GM11168 (cell line): ENCODE measurements at regions not wholly inside any gene's neighbourhood (a gene's known extent, or its start where the extent isn't known, plus 50 kb on each side); places are given as distances from the start of the nearest gene placed in this dataset.

Experiments used
- in situ Hi-C: fragments of 300-500 bp; cut with MboI; formaldehyde crosslinking; loops from one replicate; pipeline ENCODE4 v1.12.0; 2022; ENCODE audit warnings: low sequenced_read_pairs; ENCODE audit not compliant: unreplicated experiment

- in situ Hi-C loops: no loop called here
These were observed 277.5 kb downstream of the ALG10 start for GRCh38 chr12:34299802-34300193.

- in situ Hi-C loops: no loop called here
These were observed 278.3 kb downstream of the ALG10 start for GRCh38 chr12:34300376-34301250.

DNA sequence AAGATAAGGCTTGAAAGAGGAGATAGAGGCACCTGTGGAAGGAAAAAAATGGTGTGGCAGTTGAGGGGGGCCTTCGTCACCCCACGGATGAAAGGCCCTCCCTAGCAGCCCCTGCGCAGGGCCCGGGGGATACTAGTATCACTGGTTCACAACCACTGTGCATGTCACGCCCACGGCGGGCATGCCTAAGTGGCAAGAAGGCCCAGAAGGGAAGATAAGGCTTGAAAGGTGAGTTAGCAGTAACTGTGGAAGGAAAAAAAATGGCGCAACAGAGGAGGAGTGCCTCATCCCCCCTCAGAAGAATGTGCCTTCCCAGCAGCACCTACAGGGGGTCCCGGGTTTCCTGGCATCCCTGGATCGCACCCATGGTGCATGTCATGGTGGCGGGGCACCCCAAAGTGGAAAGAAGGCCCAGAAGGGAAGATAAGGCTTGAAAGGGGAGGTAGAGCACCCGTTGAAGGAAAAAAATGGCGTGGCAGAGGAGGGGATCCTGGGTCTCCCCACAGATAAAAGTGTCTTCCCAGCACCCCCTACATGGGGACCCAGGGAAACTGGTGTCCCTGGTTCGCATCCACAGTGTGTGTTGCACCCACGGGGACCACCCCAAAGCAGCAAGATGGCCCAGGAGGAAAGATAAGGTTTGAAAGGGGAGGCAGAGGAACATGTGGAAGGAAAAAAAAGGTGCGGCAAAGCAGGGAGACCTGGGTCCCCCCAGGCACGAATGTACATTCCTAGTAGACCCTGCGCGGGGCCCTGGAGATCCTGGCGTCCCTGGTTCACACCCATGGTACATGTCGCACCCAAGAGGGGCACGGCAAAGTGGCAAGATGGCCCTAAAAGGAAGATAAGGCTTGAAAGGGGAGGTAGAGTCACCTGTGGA, 279.2 kb downstream of the ALG10 start:
- in situ Hi-C loops: no loop called here

DNA sequence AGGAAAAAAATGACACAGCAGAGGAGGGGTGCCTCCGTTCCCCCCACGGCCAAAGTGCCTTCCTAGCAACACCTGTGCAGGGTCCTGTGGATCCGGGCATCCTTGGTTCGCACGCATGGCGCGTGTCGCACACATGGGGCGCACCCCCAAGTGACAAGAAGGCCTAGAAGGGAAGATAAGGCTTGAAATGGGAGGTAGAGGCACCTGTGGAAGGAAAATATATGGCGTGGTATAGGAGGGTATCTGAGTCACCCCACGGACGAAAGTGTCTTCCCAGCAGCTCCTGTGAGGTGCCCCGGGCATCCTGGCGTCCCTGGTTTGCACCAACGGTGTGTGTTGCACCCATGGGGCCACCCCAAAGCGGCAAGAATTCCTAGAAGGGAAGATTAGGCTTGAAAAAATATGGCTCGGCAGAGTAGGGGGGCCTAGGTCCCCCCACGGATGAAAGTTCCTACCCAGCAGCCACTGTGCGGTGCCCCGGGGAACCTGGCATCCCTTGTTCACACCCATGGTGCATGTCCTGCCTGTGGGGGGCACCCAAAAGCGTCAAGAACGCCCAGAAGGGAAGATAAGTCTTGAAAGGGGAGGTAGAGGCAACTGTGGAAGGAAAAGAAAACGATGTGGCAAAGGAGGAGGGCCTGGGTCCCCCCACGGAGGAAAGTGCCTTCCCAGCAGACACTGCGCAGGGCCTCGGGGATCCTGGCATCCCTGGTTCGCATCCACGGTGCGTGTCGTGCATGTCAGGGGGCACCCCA, 280.0 kb downstream of the ALG10 start:
- in situ Hi-C loops: no loop called here

GRCh38 chr12:34303091-34303870, 281.0 kb downstream of the ALG10 start:
- in situ Hi-C loops: no loop called here

- in situ Hi-C loops: no loop called here
These were observed 281.7 kb downstream of the ALG10 start for GRCh38 chr12:34304001-34304400.

DNA sequence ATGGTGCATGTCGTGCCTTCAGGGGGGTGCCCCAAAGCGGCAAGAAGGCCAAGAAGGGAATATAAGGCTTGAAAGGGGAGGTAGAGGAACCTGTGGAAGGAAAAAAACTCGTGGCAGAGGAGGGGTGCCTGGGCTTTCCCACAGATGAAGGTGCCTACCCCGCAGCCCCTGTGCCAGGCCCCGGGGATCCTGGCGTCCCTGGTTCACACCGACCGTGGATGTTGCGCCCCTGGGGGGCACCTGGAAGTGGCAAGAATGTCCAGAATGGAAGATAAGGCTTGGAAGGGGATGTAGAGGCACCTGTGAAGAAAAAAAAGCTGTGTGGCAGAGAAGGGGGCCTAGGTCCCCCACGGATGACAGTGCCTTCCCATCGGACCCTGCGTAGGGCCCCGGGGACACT, 282.2 kb downstream of the ALG10 start:
- in situ Hi-C loops: no loop called here

GRCh38 chr12:34305176-34305575, 282.9 kb downstream of the ALG10 start:
- in situ Hi-C loops: no loop called here

DNA sequence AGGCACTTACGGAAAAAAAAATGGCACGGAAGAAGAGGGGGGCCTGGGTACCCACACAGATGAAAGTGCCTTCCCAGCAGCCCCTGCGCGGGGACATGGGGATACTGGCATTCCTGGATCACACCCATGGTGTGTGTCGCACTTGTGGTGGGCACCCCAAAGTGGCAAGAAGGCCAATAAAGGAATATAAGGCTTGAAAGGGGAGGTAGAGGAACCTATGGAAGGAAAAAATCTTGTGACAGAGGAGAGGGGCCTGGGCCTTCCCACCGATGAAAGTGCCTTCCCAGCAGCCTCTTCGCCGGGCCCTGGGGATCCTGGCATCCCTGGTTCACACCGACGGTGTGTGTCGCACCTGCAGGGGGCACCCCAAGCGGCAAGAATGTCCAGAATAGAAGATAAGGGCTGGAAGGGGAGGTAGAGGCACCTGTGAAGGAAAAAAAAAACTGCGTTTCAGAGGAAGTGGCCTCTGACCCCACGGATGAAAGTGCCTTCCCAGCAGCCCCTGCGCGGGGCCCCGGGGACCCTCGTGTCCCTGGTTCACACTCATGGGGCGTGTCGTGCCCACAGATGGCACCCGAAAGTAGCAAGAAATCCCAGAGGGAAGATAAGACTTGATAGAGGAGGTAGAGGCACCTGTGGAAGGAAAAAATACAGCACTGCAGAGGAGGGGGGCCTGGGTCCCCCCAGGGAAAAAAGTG, 284.0 kb downstream of the ALG10 start:
- in situ Hi-C loops: no loop called here

- in situ Hi-C loops: loop anchor here (5.0 kb wide), 1 partner anchor 87 kb away; no protein-coding TSS in a partner anchor
These were observed 287.8 kb downstream of the ALG10 start for GRCh38 chr12:34309806-34310804.

DNA sequence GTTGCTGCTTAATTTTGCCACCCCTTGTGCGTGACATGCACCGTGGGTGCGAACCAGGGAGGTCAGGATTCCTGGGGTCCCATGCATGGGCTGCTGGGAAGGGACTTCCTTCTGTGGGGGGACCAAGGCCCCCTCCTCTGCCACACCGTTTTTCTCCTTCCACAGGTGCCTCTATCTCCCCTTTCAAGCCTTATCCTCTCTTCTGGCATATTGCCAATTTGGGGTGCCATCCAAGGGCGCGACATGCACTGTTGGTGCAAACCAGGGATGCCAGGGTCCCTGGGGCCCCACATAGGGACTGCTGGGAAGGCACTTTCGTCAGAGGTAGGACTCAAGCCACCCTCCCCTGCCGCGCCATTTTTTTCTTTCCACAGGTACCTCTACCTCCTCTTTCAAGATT, 289.0 kb downstream of the ALG10 start:
- in situ Hi-C loops: loop anchor here (5.0 kb wide), 1 partner anchor 86 kb away; no protein-coding TSS in a partner anchor

DNA sequence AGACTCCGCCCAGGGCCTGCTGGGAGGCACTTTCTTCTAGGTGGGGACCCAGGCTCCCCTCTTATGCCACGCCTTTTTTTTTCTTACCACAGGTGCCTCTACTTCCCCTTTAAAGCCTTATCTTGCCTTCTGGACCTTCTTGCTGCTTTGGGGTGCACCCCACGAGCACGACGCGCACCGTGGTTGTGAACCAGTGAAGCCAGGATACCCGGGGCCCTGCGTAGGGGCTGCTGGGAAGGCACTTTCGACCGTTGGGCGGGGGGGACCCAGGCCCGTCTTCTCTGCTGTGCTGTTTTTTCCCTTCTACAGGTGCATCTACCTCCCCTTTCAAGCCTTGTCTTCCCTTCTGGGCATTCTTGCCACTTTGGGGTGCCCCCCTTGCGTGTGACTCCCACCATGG, 305.4 kb downstream of the ALG10 start:
- in situ Hi-C loops: no loop called here

DNA sequence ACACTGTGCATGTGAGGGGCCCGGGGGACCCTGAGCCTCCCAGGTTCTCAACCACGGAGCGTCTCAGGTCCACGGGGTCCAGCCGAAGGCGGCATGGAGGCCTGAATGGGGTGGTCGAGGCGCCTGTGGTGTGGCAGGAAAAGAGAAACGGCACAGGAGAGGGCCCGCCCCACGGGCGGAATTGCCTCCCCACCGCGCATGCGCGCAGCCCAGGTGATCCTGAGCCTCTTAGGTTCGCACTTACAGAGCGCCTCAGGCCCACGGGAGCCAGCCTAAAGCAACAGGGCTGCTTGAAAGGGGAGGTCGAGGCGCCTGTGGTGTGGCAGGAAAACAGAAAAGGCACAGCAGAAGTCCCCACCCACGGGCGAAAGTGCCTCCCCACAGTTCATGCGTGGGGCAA, 311.0 kb downstream of the ALG10 start:
- in situ Hi-C loops: no loop called here

- in situ Hi-C loops: no loop called here
These were observed 312.2 kb downstream of the ALG10 start for GRCh38 chr12:34334538-34334937.

- in situ Hi-C loops: no loop called here
These were observed 312.9 kb downstream of the ALG10 start for GRCh38 chr12:34334953-34335743.

GRCh38 chr12:34335819-34336262, 313.5 kb downstream of the ALG10 start:
- in situ Hi-C loops: no loop called here
